Endothelial cell of umbilical vein (primary cell): ENCODE measurements at regions not wholly inside any gene's neighbourhood (a gene's known extent, or its start where the extent isn't known, plus 50 kb on each side); places are given as distances from the start of the nearest gene placed in this dataset.

Experiments
- BruUV-seq: library from RNA; stranded (reverse); fragments of 400-500 nt; replicated peaks from 2 replicates; lab custom pipeline; 2021; lab: Mats Ljungman, UMichigan
- CTCF ChIA-PET: fragments of 300-600, 350-600 bp; sonication (Branson Sonifier 250); formaldehyde crosslinking; loops from one replicate; lab custom pipeline; 2021; ENCODE audit warnings: antibody characterized with exemption, inconsistent platforms; lab: Charles Lee
- POLR2A ChIA-PET: fragments of 300-600, 350-600 bp; sonication (Branson Sonifier 250); formaldehyde crosslinking; loops from one replicate; lab custom pipeline; 2021; ENCODE audit warnings: antibody characterized with exemption, inconsistent platforms; lab: Charles Lee
- DNase-seq: peaks from one replicate; pipeline ENCODE4 v3.0.0-alpha.2; 2011; ENCODE audit warnings: low read depth, low spot score
- FAIRE-seq: peaks from 2 replicates; lab custom pipeline; 2011; peaks lifted over from hg19 to GRCh38; lab: Jason Lieb, UNC
- H2AFZ ChIP-seq: 2 replicates; pipeline ENCODE4 v1.6.0; 2012; ENCODE audit warnings: low read depth, low read length, control low read depth, inconsistent platforms
- H3K27ac ChIP-seq: 2 replicates; pipeline ENCODE4 v1.5.1; 2011; ENCODE audit warnings: low read depth, mild to moderate bottlenecking, control low read depth, low read length, moderate library complexity; ENCODE audit not compliant: insufficient read depth
- H3K27me3 ChIP-seq, 2 experiments: 2 replicates each; pipeline versions ENCODE4 v1.6.0 to v1.6.1; 2011; ENCODE audit warnings: low read length in 2 of 2, mixed read lengths in 1 of 2; ENCODE audit not compliant: control insufficient read depth in 2 of 2, insufficient read depth in 2 of 2
- H3K36me3 ChIP-seq, 2 experiments: 2 replicates in 1 of 2; 3 replicates in 1 of 2; pipeline ENCODE4 v1.5.1; 2011; ENCODE audit warnings: low read length in 2 of 2, mild to moderate bottlenecking in 1 of 2, moderate library complexity in 1 of 2; ENCODE audit not compliant: control insufficient read depth in 2 of 2, insufficient read depth in 2 of 2; ENCODE audit errors: extremely low read depth in 1 of 2
- H3K4me1 ChIP-seq: 3 replicates; pipeline ENCODE4 v1.5.1; 2011; ENCODE audit warnings: mild to moderate bottlenecking, low read length; ENCODE audit not compliant: control insufficient read depth, insufficient read depth; ENCODE audit errors: extremely low read depth
- H3K4me2 ChIP-seq: 2 replicates; pipeline ENCODE4 v1.6.1; 2011; ENCODE audit warnings: low read length, control low read depth, mixed read lengths; ENCODE audit not compliant: insufficient read depth
- H3K4me3 ChIP-seq, 3 experiments: fragments of 200-600 bp in 1 of 3; sonication (generic), shearing (Covaris generic) in 1 of 3; replicated peaks in 1 of 3; 2 replicates each; pipeline ENCODE4 v1.5.1; 2011 to 2016; ENCODE audit warnings: control low read depth in 3 of 3, low read length in 3 of 3, mild to moderate bottlenecking in 2 of 3, inconsistent platforms in 1 of 3, low read depth in 1 of 3, moderate library complexity in 1 of 3; ENCODE audit not compliant: insufficient read depth in 1 of 3
- H3K79me2 ChIP-seq: 2 replicates; pipeline ENCODE4 v1.6.0; 2012; ENCODE audit warnings: low read length, inconsistent platforms; ENCODE audit not compliant: control insufficient read depth, insufficient read depth
- H3K9ac ChIP-seq: replicated peaks from 2 replicates; pipeline ENCODE3; 2011; ENCODE audit warnings: low read length, control low read depth; ENCODE audit not compliant: insufficient read depth; ENCODE audit errors: extremely low read depth
- H3K9me1 ChIP-seq: replicated peaks from 3 replicates; pipeline ENCODE4 v1.6.0; 2011; ENCODE audit warnings: mild to moderate bottlenecking, low read length; ENCODE audit not compliant: control insufficient read depth, insufficient read depth; ENCODE audit errors: extremely low read depth
- H3K9me3 ChIP-seq: replicated peaks from 2 replicates; pipeline ENCODE4 v1.5.1; 2012; ENCODE audit warnings: low read length, inconsistent platforms; ENCODE audit not compliant: control insufficient read depth, insufficient read depth
- H4K20me1 ChIP-seq: replicated peaks from 2 replicates; pipeline ENCODE3; 2011; ENCODE audit warnings: mild to moderate bottlenecking, low read length; ENCODE audit not compliant: control insufficient read depth, insufficient read depth; ENCODE audit errors: extremely low read depth
- EZH2 ChIP-seq: IDR thresholded peaks from 2 replicates; pipeline ENCODE4 v1.6.1; 2012; ENCODE audit warnings: borderline replicate concordance, low read depth, mild to moderate bottlenecking, moderate library complexity, low read length, inconsistent platforms; ENCODE audit not compliant: severe bottlenecking
- FOS ChIP-seq: IDR thresholded peaks from 2 replicates; pipeline ENCODE4 v1.6.1; 2011; ENCODE audit warnings: mild to moderate bottlenecking, low read length, moderate library complexity, borderline replicate concordance; ENCODE audit not compliant: insufficient read depth
- GATA2 ChIP-seq: IDR thresholded peaks from 2 replicates; pipeline ENCODE4 v1.7.0; 2011; ENCODE audit warnings: low read depth, mild to moderate bottlenecking, moderate library complexity, mixed read lengths, low read length; ENCODE audit not compliant: insufficient read length, insufficient read depth
- JUN ChIP-seq: IDR thresholded peaks from 2 replicates; pipeline ENCODE4 v1.6.1; 2011; ENCODE audit warnings: borderline replicate concordance, low read depth; ENCODE audit not compliant: insufficient read length, insufficient read depth
- MYC ChIP-seq: IDR thresholded peaks from one replicate; pipeline ENCODE4 v1.6.1; 2011; ENCODE audit warnings: mild to moderate bottlenecking, low read depth, low read length
- POLR2A ChIP-seq: IDR thresholded peaks from 2 replicates; pipeline ENCODE4 v1.6.1; 2012; ENCODE audit warnings: low read depth, mild to moderate bottlenecking, control low read depth, low read length
- POLR2AphosphoS5 ChIP-seq: IDR thresholded peaks from 2 replicates; pipeline ENCODE4 v1.6.1; 2012; ENCODE audit warnings: low read depth, mild to moderate bottlenecking, control low read depth, low read length, moderate library complexity; ENCODE audit not compliant: insufficient read depth
- dilution Hi-C: fragments of 300-500 bp; cut with MboI; formaldehyde crosslinking; loops from one replicate; pipeline ENCODE4 v1.15.0; 2019; ENCODE audit warnings: low sequenced_read_pairs; ENCODE audit not compliant: extremely low pct_ligation_motif_present
- intact Hi-C: fragments of 100-400 bp; cut with micrococcal nuclease; formaldehyde crosslinking; loops from one replicate; pipeline ENCODE4 v1.10.0; 2022
- TF ChIP-seq, protein P1 (sequence below): IDR thresholded peaks from 2 replicates; pipeline ENCODE4 v1.6.1; 2011; ENCODE audit not compliant: insufficient read depth, insufficient read length
- TF ChIP-seq, protein P2 (sequence below), 2 donors: IDR thresholded peaks; 1 replicate in 1 of 2; 2 replicates in 1 of 2; pipeline ENCODE4 v1.5.1; 2011; ENCODE audit warnings: low read length in 2 of 2, mild to moderate bottlenecking in 2 of 2, moderate library complexity in 2 of 2, control low read depth in 1 of 2, inconsistent platforms in 1 of 2, low read depth in 1 of 2; ENCODE audit not compliant: insufficient read depth in 1 of 2; ENCODE audit errors: extremely low read depth in 1 of 2

DNA sequence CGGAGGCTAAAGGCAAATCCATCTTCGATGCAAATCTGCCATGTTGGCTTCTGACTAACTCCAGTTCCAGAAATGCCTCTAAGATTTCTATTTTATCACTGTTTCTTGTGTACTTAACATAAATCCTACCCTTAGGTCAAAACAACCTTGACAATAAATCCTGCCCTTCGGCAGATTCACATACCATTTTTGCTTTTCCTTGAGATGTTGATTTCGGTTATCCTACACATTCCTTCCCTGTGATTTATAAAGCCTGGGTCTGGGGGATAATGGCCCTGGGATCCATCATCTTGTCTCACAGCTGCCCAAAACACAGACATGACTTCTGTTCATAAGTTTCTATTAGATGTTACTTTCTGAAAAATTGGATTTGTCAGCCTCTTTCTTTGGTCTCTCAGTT, 231.7 kb upstream of the CARD18 start:
- no peak for TF ChIP-seq JUN
- TF ChIP-seq MYC: no peak
- TF ChIP-seq FOS: no peak
- no peak for TF ChIP-seq EZH2
- H4K20me1 ChIP-seq: no peaks in the 10 kb centered on the region
- FAIRE-seq: no peak
- no peak overlapping the region for H2AFZ ChIP-seq
- no peaks in the 10 kb centered on the region for H3K79me2 ChIP-seq
- no peaks in the 10 kb centered on the region for H3K36me3 ChIP-seq
- ChIA-PET CTCF (no interaction called here), POLR2A (no interaction called here)
- no TSS peak for BruUV-seq
- no peak overlapping the region for H3K4me2 ChIP-seq
- intact Hi-C loops (no loop called here), dilution Hi-C loops (no loop called here)
- H3K9me3 ChIP-seq: no peaks in the 10 kb centered on the region
- H3K9me1 ChIP-seq: no peaks in the 10 kb centered on the region
- no peaks in the 10 kb centered on the region for H3K27me3 ChIP-seq
- no peak overlapping the region for H3K4me3 ChIP-seq
- H3K27ac ChIP-seq: no peak overlapping the region
- peaks cover 2% of the 10 kb centered on the region for H3K4me1 ChIP-seq
- no peak overlapping the region for H3K9ac ChIP-seq
- DNase-seq: no peak

DNA sequence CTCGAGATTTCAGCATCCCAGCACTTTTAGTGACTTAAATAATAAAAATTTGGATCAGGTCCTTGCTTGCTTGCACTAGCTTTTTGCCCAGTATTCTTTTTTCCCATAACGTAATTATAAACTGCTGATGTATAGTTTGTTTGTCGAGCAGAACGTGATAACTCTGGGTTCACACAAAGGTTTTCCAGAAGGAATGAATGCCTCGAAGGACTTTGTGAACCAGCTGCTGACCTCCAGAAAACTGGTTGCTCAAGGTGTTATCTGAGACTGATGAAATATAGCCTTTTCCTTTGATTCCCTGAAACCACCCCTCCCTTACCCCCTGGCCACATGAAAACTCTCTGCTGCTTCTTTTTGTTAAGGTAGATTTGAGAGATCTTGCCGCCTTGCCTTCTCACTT, 229.1 kb upstream of the CARD18 start:
- H3K4me2 ChIP-seq: no peak overlapping the region
- dilution Hi-C loops: no loop called here
- no peaks in the 10 kb centered on the region for H3K79me2 ChIP-seq
- ChIA-PET CTCF (no interaction called here), POLR2A (no interaction called here)
- H3K9ac ChIP-seq: no peak overlapping the region
- H3K27me3 ChIP-seq: no peaks in the 10 kb centered on the region
- no peak for TF ChIP-seq EZH2
- TF ChIP-seq JUN: no peak
- TF ChIP-seq, protein P1, sequence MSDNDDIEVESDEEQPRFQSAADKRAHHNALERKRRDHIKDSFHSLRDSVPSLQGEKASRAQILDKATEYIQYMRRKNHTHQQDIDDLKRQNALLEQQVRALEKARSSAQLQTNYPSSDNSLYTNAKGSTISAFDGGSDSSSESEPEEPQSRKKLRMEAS: no peak
- TF ChIP-seq MYC: no peak
- TF ChIP-seq, protein P2, sequence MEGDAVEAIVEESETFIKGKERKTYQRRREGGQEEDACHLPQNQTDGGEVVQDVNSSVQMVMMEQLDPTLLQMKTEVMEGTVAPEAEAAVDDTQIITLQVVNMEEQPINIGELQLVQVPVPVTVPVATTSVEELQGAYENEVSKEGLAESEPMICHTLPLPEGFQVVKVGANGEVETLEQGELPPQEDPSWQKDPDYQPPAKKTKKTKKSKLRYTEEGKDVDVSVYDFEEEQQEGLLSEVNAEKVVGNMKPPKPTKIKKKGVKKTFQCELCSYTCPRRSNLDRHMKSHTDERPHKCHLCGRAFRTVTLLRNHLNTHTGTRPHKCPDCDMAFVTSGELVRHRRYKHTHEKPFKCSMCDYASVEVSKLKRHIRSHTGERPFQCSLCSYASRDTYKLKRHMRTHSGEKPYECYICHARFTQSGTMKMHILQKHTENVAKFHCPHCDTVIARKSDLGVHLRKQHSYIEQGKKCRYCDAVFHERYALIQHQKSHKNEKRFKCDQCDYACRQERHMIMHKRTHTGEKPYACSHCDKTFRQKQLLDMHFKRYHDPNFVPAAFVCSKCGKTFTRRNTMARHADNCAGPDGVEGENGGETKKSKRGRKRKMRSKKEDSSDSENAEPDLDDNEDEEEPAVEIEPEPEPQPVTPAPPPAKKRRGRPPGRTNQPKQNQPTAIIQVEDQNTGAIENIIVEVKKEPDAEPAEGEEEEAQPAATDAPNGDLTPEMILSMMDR (IDR thresholded peaks at IDR 0.05; ENCODE audit: extremely low read depth in 1 of 2, insufficient read depth in 1 of 2, low read depth in 1 of 2, low read length in 2 of 2): no peak
- TF ChIP-seq POLR2AphosphoS5: no peak
- TF ChIP-seq FOS: no peak
- no peak for TF ChIP-seq POLR2A
- TF ChIP-seq GATA2: no peak
- H4K20me1 ChIP-seq: no peaks in the 10 kb centered on the region
- H3K36me3 ChIP-seq: no peaks in the 10 kb centered on the region
- FAIRE-seq (no peak), DNase-seq (no peak)
- H3K9me3 ChIP-seq: no peaks in the 10 kb centered on the region
- H3K9me1 ChIP-seq: no peaks in the 10 kb centered on the region
- H2AFZ ChIP-seq: no peak overlapping the region
- no peak overlapping the region for H3K27ac ChIP-seq
- peaks cover 2% of the 10 kb centered on the region for H3K4me1 ChIP-seq
- H3K4me3 ChIP-seq: no peak overlapping the region
- no TSS peak for BruUV-seq
- intact Hi-C loops: no loop called here
